Sigmoid colon (tissue), 6 donors: ENCODE measurements at regions not wholly inside any gene's neighbourhood (a gene's known extent, or its start where the extent isn't known, plus 50 kb on each side); places are given as distances from the start of the nearest gene placed in this dataset.

Experiments used
- DNase-seq: peaks from one replicate; pipeline ENCODE4 v3.0.0-alpha.2; 2019
- H3K27ac ChIP-seq, 4 donors: fragments of 200-600 bp; sonication (generic); one replicate each; pipeline ENCODE4 v1.5.1; 2016 to 2019; ENCODE audit warnings: mild to moderate bottlenecking in 1 of 4
- H3K27me3 ChIP-seq, 3 donors: fragments of 200-600 bp; sonication (generic); one replicate each; pipeline ENCODE4 v1.5.1; 2019; ENCODE audit warnings: mild to moderate bottlenecking in 1 of 3
- H3K36me3 ChIP-seq, 4 donors: fragments of 200-600 bp; sonication (generic); one replicate each; pipeline ENCODE4 v1.5.1; 2016 to 2019
- H3K4me1 ChIP-seq, 4 donors: fragments of 200-600 bp; sonication (generic); one replicate each; pipeline ENCODE4 v1.5.1; 2017 to 2019
- H3K4me3 ChIP-seq, 4 donors: fragments of 200-600 bp; sonication (generic); one replicate each; pipeline ENCODE4 v1.5.1; 2017 to 2019; ENCODE audit warnings: mild to moderate bottlenecking in 2 of 4, moderate library complexity in 1 of 4
- H3K9me3 ChIP-seq, 4 donors: fragments of 200-600 bp in 3 of 4; sonication (generic) in 3 of 4; one replicate each; pipeline versions ENCODE4 v1.5.1 to v1.6.1; 2013 to 2019
- EP300 ChIP-seq, 4 donors: sonication (generic); formaldehyde crosslinking; IDR thresholded peaks; one replicate each; pipeline ENCODE4 v1.6.1; 2017; ENCODE audit warnings: antibody characterized with exemption in 4 of 4
- POLR2A ChIP-seq, 2 donors: fragments of 450-650 bp; IDR thresholded peaks; one replicate each; pipeline ENCODE4 v1.6.1; 2016; ENCODE audit warnings: antibody characterized with exemption in 2 of 2, mild to moderate bottlenecking in 2 of 2, moderate library complexity in 2 of 2
- POLR2AphosphoS5 ChIP-seq, 4 donors: sonication (generic); formaldehyde crosslinking; IDR thresholded peaks; one replicate each; pipeline ENCODE4 v1.6.1; 2017; ENCODE audit warnings: antibody characterized with exemption in 4 of 4
- WGBS, 2 donors: extraction: QIAGEN DNeasy Blood & Tissue Kit; methylation state at CpG; one replicate each; pipeline ENCODE4 v1.1.7; 2013; 5-methylcytosine and 5-hydroxymethylcytosine counted together
- intact Hi-C: fragments of 100-400 bp; cut with DNase I; formaldehyde crosslinking; loops from one replicate; pipeline ENCODE4 v1.15.1; 2023
- TF ChIP-seq, protein P1 (sequence below), 4 experiments: fragments of 450-650 bp in 3 of 4; fragments of 200-600 bp in 1 of 4; IDR thresholded peaks; one replicate each; pipeline ENCODE4 v1.5.1; 2016 to 2019; ENCODE audit warnings: antibody characterized with exemption in 4 of 4, mild to moderate bottlenecking in 3 of 4, moderate library complexity in 2 of 4
- donor health status: healthy with polysubstance abuse.
- donor health status: healthy.

DNA sequence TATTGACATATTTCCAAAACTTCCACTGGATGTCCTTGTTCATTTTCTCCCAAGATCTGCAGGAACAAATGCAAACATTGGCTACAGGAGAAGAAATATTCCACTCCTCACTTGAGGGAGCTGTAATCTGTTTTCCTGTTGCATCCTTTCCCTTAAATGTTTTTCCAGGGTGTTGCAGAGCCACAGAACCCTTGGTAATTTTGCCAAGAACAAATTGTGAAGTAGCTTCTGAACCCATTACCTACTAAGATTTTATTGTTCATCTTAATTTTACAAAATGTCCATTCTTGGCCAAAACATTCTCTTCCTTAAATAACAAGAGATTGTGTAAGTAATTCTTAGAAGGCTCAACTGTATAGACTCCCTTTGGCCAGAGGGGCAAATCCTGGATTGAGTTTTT, 177.0 kb downstream of the GNAT3 start:
- Histone ChIP-seq H3K4me1 (peaks cover 0 to 20% (median 6%) of the 10 kb centered on the region in 4 donors), H3K27ac (no peak overlapping the region), H3K36me3 (no peaks in the 10 kb centered on the region), H3K4me3 (no peak overlapping the region), H3K9me3 (no peaks in the 10 kb centered on the region), H3K27me3 (no peaks in the 10 kb centered on the region)
- no peak for DNase-seq
- TF ChIP-seq EP300 (IDR thresholded peaks at IDR 0.05): no peak
- TF ChIP-seq, protein P1, sequence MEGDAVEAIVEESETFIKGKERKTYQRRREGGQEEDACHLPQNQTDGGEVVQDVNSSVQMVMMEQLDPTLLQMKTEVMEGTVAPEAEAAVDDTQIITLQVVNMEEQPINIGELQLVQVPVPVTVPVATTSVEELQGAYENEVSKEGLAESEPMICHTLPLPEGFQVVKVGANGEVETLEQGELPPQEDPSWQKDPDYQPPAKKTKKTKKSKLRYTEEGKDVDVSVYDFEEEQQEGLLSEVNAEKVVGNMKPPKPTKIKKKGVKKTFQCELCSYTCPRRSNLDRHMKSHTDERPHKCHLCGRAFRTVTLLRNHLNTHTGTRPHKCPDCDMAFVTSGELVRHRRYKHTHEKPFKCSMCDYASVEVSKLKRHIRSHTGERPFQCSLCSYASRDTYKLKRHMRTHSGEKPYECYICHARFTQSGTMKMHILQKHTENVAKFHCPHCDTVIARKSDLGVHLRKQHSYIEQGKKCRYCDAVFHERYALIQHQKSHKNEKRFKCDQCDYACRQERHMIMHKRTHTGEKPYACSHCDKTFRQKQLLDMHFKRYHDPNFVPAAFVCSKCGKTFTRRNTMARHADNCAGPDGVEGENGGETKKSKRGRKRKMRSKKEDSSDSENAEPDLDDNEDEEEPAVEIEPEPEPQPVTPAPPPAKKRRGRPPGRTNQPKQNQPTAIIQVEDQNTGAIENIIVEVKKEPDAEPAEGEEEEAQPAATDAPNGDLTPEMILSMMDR (IDR thresholded peaks at IDR 0.05): no peak
- TF ChIP-seq POLR2AphosphoS5 (IDR thresholded peaks at IDR 0.05): no peak
- TF ChIP-seq POLR2A (IDR thresholded peaks at IDR 0.05): no peak
- intact Hi-C loops: no loop called here

DNA sequence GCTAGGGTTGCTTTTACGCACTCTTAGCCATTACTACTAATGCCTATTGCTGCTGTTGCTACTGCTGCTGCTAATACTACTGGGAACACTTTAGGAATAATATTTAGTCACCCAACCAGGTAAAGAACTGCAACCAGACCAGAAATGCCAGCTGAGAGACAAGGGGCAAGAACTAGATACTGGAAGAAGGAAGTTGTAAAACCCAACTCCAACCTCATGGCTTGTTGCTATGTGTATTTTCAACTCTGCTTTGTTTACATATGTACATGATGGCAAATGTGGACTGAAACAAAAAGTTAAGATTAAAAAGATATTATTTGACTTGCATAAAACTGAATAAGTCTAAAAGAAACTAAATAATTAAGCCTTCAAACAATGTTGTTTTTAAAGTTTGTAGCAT, 177.7 kb downstream of the GNAT3 start:
- Histone ChIP-seq H3K27ac (no peak overlapping the region), H3K36me3 (no peaks in the 10 kb centered on the region), H3K27me3 (no peaks in the 10 kb centered on the region), H3K9me3 (no peaks in the 10 kb centered on the region), H3K4me3 (no peak overlapping the region), H3K4me1 (peaks cover 0 to 20% (median 6%) of the 10 kb centered on the region in 4 donors)
- TF ChIP-seq POLR2AphosphoS5 (IDR thresholded peaks at IDR 0.05): no peak
- no peak for TF ChIP-seq POLR2A (IDR thresholded peaks at IDR 0.05)
- TF ChIP-seq, protein P1 (IDR thresholded peaks at IDR 0.05): no peak
- TF ChIP-seq EP300 (IDR thresholded peaks at IDR 0.05): no peak
- intact Hi-C loops: no loop called here
- DNase-seq: no peak
- 86 to 89% methylated on average over 1 of the region's 1 CpG for WGBS, 2 donors

DNA sequence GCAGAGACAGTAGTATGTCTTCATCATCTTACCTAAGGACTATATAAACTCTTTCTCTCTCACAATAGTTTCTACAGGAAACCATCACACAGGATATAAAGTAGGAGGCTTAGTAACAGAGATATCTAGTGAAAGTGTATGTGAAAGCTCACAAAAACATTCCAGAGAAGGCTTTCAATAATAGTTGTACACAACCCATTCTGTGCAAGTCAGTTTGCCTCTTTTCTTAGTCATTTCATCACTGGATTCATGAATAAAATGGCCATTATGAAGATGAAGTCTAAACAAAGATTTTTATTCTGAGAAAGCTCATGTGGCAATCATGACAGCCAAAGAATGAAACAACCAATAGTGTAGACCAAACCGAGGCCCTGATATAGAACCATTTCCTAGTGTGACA, 178.8 kb downstream of the GNAT3 start:
- Histone ChIP-seq H3K36me3 (no peaks in the 10 kb centered on the region), H3K9me3 (no peaks in the 10 kb centered on the region), H3K27me3 (no peaks in the 10 kb centered on the region), H3K27ac (no peak overlapping the region), H3K4me3 (no peak overlapping the region), H3K4me1 (peaks cover 0 to 20% (median 6%) of the 10 kb centered on the region in 4 donors)
- no peak for TF ChIP-seq POLR2AphosphoS5 (IDR thresholded peaks at IDR 0.05)
- TF ChIP-seq, protein P1 (IDR thresholded peaks at IDR 0.05): no peak
- no peak for TF ChIP-seq POLR2A (IDR thresholded peaks at IDR 0.05)
- TF ChIP-seq EP300 (IDR thresholded peaks at IDR 0.05): no peak
- intact Hi-C loops: no loop called here
- WGBS, 2 donors: 84 to 86% methylated on average over 1 of the region's 1 CpG
- no peak for DNase-seq

DNA sequence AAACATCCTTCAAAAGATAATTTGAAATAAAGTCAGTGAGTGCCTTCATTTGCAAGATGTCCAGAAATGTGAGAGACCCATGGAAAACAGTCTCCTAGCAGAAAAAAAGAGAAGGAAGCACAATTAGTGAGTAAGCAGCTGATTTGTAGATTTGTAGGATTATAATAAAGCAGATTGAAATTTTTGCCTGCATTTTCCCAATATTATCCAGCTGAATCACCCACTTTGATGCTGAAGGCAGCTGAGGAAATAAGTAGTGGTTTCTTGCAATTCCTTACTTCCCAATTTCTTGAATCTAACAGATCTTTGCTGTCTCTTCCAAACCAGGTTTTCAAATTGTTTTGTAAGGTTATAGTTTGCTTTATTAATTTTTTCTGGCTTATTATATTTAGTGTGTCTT, 181.4 kb downstream of the GNAT3 start:
- no peak overlapping the region for H3K4me3 ChIP-seq
- H3K27ac ChIP-seq: no peak overlapping the region
- H3K36me3 ChIP-seq: no peaks in the 10 kb centered on the region
- intact Hi-C loops: no loop called here
- no peaks in the 10 kb centered on the region for H3K27me3 ChIP-seq
- no peaks in the 10 kb centered on the region for H3K9me3 ChIP-seq
- peaks cover 0 to 13% (median 4%) of the 10 kb centered on the region in 4 donors for H3K4me1 ChIP-seq
- TF ChIP-seq POLR2A (IDR thresholded peaks at IDR 0.05): no peak
- TF ChIP-seq POLR2AphosphoS5 (IDR thresholded peaks at IDR 0.05): no peak
- DNase-seq: no peak

DNA sequence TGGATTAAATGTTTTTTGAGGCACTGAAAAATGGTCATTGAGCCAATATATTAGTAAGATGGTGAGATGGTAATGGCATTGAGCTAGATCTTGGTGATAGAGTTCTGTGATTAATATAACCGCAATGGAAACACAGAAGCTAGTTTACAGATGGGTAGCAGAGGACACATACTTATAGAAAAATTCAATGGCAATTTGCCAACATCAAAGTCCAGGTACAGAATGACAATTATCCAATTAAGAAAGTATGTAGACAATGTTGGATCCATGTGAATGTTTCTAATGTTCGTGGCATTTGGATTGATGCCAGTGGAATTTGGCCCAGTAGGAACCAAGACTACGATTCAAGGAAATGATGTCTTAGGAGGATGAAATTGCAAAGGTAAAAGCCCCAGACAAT, 187.8 kb downstream of the GNAT3 start:
- H3K27me3 ChIP-seq: no peaks in the 10 kb centered on the region
- H3K4me1 ChIP-seq: peaks cover 0 to 3% (median 0%) of the 10 kb centered on the region in 4 donors
- no peaks in the 10 kb centered on the region for H3K9me3 ChIP-seq
- DNase-seq: no peak
- TF ChIP-seq POLR2AphosphoS5 (IDR thresholded peaks at IDR 0.05): no peak
- TF ChIP-seq, protein P1 (IDR thresholded peaks at IDR 0.05): no peak
- no peak for TF ChIP-seq EP300 (IDR thresholded peaks at IDR 0.05)
- TF ChIP-seq POLR2A (IDR thresholded peaks at IDR 0.05): no peak
- no peak overlapping the region for H3K4me3 ChIP-seq
- WGBS, 2 donors: 45 to 62% methylated on average over 3 of the region's 3 CpGs
- intact Hi-C loops: no loop called here
- no peak overlapping the region for H3K27ac ChIP-seq
- no peaks in the 10 kb centered on the region for H3K36me3 ChIP-seq
